Tibial artery (tissue), 4 donors: ENCODE measurements at regions not wholly inside any gene's neighbourhood (a gene's known extent, or its start where the extent isn't known, plus 50 kb on each side); places are given as distances from the start of the nearest gene placed in this dataset.
A peak's percentile ranks its signal among the peaks of the same experiment; 100 is the strongest.
"Not testable (repeated sequence)": the region's sequence is repeated elsewhere in the genome, so short reads cannot be mapped to it uniquely, and the experiment has no call there.

Experiments used
- DNase-seq, 2 donors: peaks; one replicate each; pipeline ENCODE4 v3.0.0-alpha.2; 2019
- H3K27ac ChIP-seq, 2 donors: fragments of 200-600 bp; sonication (generic) in 1 of 2; 1 replicate in 1 of 2; 2 replicates in 1 of 2; pipeline ENCODE4 v1.5.1; 2018 to 2019; ENCODE audit warnings: mild to moderate bottlenecking in 1 of 2
- H3K27me3 ChIP-seq, 2 donors: fragments of 200-600 bp; sonication (generic) in 1 of 2; one replicate each; pipeline versions ENCODE4 v1.5.1 to v1.6.0; 2016 to 2019
- H3K36me3 ChIP-seq, 3 donors: fragments of 200-600 bp; sonication (generic) in 2 of 3; one replicate each; pipeline ENCODE4 v1.5.1; 2016 to 2019; ENCODE audit warnings: mild to moderate bottlenecking in 2 of 3
- H3K4me1 ChIP-seq, 4 donors: fragments of 200-600 bp; sonication (generic) in 2 of 4; 1 replicate in 3 of 4; 2 replicates in 1 of 4; pipeline ENCODE4 v1.5.1; 2016 to 2019
- H3K4me3 ChIP-seq, 2 donors: fragments of 200-600 bp; sonication (generic) in 1 of 2; 1 replicate in 1 of 2; 2 replicates in 1 of 2; pipeline ENCODE4 v1.5.1; 2018 to 2019; ENCODE audit warnings: mild to moderate bottlenecking in 2 of 2
- H3K9me3 ChIP-seq, 3 donors: fragments of 200-600 bp; sonication (generic) in 1 of 3; one replicate each; pipeline ENCODE4 v1.5.1; 2016 to 2019
- CTCF ChIP-seq, 2 experiments: fragments of 200-600 bp in 1 of 2; fragments of 450-650 bp in 1 of 2; IDR thresholded peaks; one replicate each; pipeline ENCODE4 v1.5.1; 2017 to 2019; ENCODE audit warnings: antibody characterized with exemption in 2 of 2, mild to moderate bottlenecking in 1 of 2, moderate library complexity in 1 of 2
- intact Hi-C: fragments of 100-400 bp; cut with DNase I; formaldehyde crosslinking; loops from one replicate; pipeline ENCODE4 v1.15.0; 2023; ENCODE audit warnings: low total_unique reads

GRCh38 chr17:77831474-77832179 is 126.9 kb upstream of the TNRC6C start:
- Histone ChIP-seq H3K4me1 (peaks cover 14 to 60% (median 40%) of the 10 kb centered on the region in 4 donors), H3K36me3 (no peaks in the 10 kb centered on the region), H3K4me3 (no peak overlapping the region), H3K27ac (peak overlapping the region; percentile 85 to 92), H3K9me3 (no peaks in the 10 kb centered on the region), H3K27me3 (no peaks in the 10 kb centered on the region)
- DNase-seq: peak; percentile 39 to 72
- TF ChIP-seq CTCF (IDR thresholded peaks at IDR 0.05): no peak
- intact Hi-C loops: no loop called here

GRCh38 chr17:77832180-77832560 is 126.3 kb upstream of the TNRC6C start:
- H3K27ac ChIP-seq: peak overlapping the region; percentile 85 to 92
- no peak for DNase-seq
- H3K4me1 ChIP-seq: peaks cover 14 to 63% (median 40%) of the 10 kb centered on the region in 4 donors

GRCh38 chr17:77833769-77834168 is 124.7 kb upstream of the TNRC6C start:
- no peaks in the 10 kb centered on the region for H3K27me3 ChIP-seq
- H3K36me3 ChIP-seq: no peaks in the 10 kb centered on the region
- H3K27ac ChIP-seq: peak overlapping the region; percentile 64 to 78
- H3K4me3 ChIP-seq: no peak overlapping the region
- TF ChIP-seq CTCF (IDR thresholded peaks at IDR 0.05): no peak
- intact Hi-C loops: no loop called here
- H3K4me1 ChIP-seq: peaks cover 14 to 63% (median 40%) of the 10 kb centered on the region in 4 donors
- H3K9me3 ChIP-seq: no peaks in the 10 kb centered on the region
- peak in 1 of 2 donors; percentile 11 for DNase-seq

More at GRCh38 chr17:77832180-77832560, 126.3 kb upstream of the TNRC6C start:
- intact Hi-C loops: no loop called here
- Histone ChIP-seq H3K4me3 (no peak overlapping the region), H3K9me3 (no peaks in the 10 kb centered on the region), H3K36me3 (no peaks in the 10 kb centered on the region), H3K27me3 (no peaks in the 10 kb centered on the region)
- no peak for TF ChIP-seq CTCF (IDR thresholded peaks at IDR 0.05)

- peak; percentile 83 to 92 for DNase-seq
- Histone ChIP-seq H3K27me3 (no peaks in the 10 kb centered on the region), H3K36me3 (no peaks in the 10 kb centered on the region), H3K4me3 (peak overlapping the region in 1 of 2 donors; percentile 12), H3K27ac (peak overlapping the region; percentile 64 to 78), H3K9me3 (no peaks in the 10 kb centered on the region), H3K4me1 (peaks cover 14 to 61% (median 39%) of the 10 kb centered on the region in 4 donors)
- intact Hi-C loops: no loop called here
- no peak for TF ChIP-seq CTCF (IDR thresholded peaks at IDR 0.05)
Measured at GRCh38 chr17:77834170-77835115, 124.1 kb upstream of the TNRC6C start.

- Histone ChIP-seq H3K4me1 (peaks cover 3 to 60% (median 19%) of the 10 kb centered on the region in 4 donors), H3K4me3 (no peak overlapping the region)
- intact Hi-C loops: no loop called here
Measured at GRCh38 chr17:77836557-77837041, 121.9 kb upstream of the TNRC6C start.

GRCh38 chr17:77837072-77837471 is 121.4 kb upstream of the TNRC6C start:
- H3K4me3 ChIP-seq, intact Hi-C loops, H3K27me3 ChIP-seq, H3K36me3 ChIP-seq, H3K9me3 ChIP-seq, H3K27ac ChIP-seq: not testable (repeated sequence)
- peaks cover under 1 to 60% (median 16%) of the 10 kb centered on the region in 4 donors for H3K4me1 ChIP-seq
- peak; percentile 1 to 47 for DNase-seq

More at GRCh38 chr17:77836557-77837041, 121.9 kb upstream of the TNRC6C start:
- H3K36me3 ChIP-seq: no peaks in the 10 kb centered on the region
- H3K27ac ChIP-seq: no peak overlapping the region
- peak; percentile 9 to 15 for DNase-seq
- H3K9me3 ChIP-seq: no peaks in the 10 kb centered on the region
- H3K27me3 ChIP-seq: no peaks in the 10 kb centered on the region
- no peak for TF ChIP-seq CTCF (IDR thresholded peaks at IDR 0.05)
